ENCODE measurements at regions not wholly inside any gene's neighbourhood (a gene's known extent, or its start where the extent isn't known, plus 50 kb on each side); places are given as distances from the start of the nearest gene placed in this dataset.
A peak's percentile ranks its signal among the peaks of the same experiment; 100 is the strongest.

DNA sequence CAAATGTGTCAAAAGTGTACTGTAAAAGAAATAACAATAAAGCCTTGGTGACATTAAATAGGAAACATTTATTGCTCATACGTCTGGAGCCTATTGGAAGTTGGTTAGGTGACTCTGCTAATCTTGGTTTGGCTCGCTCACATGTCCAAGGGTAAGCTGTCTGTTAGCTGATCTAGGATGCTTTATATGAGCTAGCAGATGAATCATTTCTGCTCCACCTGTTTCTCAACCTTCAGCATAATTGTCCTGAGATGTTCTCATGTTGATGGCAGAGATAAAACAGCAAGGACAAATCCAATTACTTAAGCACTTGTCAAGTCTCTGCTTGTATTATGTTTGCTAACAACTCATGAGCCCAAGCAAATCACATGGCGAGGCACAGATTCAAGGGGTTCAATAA, 56.0 kb upstream of the CD53 start:
- no peak for DNase-seq (ENCODE audit: low read depth)

DNA sequence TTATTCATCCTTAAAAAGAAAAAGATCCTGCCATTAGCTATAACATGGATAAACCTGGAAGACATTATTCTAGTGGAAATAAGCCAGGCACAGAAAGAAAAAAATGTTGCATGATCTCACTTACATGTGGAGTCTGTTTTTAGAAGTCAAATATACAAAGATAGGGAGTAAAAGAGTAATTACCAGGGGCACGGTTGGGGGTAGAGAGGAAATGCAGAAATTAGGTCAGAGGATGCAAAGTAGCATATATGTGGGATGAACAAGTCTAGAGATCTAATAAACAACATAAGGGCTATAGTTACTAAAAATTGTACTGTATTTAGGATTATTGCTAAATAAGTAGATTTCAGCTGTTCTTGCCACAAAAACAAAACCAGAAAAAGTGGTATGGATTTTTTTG, 61.4 kb upstream of the CD53 start:
- DNase-seq (ENCODE audit: low read depth), result no peak

DNA sequence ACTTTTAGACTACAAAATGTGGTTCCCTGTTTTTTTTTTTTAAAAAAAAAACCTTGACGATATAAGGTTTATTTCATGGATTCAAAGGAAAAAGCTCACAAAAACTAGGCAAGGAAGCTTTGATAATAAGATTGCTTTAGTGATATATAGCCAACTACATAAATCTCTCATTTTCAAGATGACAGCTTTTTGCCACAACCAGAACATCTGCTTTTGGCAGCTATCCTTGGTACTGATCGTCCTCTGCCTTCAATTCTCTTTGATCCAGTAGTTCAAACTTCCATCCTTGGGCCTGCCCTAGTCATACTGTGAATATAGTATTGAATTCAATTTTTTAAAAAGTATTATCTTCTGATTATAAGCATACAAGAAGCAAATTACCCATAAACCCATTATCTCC, 72.9 kb upstream of the CD53 start:
- DNase-seq (ENCODE audit: low read depth), result no peak

DNA sequence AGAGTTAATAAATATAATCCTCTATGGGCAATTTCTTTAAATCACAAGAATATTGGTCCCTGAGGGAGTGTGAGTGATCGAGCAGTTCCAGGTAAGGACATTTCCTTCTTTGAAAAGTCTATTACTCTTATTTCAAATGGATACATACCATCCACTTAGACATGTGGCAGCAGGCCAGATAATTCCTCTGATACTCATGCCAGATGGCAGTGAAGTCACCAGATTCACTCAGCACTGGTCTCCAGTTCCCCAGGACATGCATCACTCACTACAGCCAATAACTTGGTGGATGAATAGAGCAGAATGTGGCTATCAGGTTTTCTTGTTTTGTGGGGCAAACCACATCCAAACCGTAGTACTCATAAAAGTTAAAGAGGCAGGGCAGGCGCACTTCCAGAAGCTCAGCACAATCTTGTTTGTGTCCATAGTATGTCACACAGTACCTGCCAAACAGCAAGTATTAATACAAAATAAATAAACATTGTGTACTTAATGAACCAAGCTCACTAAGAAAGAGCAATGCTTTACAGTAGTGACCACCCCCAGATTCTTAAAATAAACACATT, 74.2 kb upstream of the CD53 start:
- DNase-seq (ENCODE audit: low read depth), result no peak

DNA sequence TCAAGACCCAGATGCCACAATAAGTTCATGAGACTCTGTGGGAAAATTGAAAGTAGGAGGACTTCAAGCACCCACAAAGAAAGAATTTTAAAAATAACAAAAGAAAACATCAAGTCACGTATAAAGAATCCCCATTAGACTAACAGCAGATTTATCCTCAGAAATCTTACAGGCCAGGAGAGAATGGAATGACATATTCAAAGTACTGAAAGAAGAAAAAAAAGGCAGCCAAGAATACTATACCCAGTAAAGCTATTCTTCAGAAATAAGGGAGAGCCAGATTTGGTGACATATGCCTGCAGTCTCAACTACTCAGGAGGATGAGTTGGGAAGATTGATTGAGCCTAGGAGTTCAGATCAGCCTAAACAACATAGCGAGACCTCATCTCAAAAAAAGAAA, 84.3 kb upstream of the CD53 start:
- no peak for DNase-seq (ENCODE audit: low read depth)

DNA sequence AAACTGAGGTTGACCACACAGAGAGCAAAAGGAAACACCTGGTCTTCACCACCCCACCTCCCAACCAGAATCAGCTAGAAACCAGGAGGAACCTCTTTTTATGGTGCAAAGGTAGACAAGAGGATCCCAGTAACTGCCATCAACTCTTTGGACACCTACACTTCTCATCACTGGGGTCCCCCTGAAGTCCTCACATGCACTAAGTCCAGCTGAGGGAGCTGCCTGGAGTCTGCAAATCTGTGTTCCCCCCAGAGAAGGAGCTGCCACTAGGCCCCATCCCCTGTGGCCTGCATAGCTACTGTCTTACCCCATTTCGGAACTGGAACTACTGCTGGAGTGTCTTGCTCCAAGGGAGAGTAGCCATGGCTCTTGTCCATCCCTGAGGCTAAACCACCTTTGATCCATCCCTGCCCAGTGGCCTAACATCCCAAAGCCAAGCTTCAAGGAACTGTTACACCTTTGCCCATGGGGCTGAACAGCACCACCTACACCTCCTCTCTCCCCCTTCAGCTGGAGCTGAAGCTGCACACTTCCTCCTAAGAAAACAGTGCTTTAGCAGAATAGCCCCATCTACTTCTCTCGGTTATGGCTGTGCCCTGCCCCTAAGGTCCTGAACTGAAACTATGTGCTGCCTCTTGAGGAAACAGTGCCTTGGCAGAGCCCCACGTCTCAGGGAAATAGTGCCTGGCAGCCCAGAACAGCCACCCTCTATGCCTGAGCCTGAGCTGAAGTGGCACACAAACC, 85.4 kb upstream of the CD53 start:
- no peak for DNase-seq (ENCODE audit: low read depth)

DNA sequence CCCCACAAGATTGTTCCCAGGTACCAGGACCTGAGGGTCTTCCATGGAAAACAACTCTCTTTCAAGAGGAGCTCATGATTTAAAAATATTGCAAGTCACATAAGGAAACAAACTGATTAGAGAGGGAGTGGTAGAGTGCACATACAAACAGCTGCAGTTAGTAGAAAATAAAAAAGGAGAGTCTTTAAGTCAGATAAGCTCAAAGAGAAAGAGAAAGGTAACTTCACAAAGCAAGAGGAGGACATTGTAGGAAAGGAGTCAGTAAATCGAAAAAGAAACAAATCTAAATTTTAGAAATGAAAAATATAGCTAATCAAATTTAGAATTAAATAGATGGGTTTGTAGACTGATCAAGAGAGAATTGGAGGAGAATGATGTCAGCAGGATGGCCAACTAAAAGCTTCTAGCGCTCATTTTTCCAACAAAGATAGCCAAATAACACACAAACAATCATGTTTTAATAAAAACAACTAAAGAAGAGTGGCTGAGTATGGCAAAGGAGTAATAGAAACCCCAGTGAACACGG, 86.1 kb upstream of the CD53 start:
- DNase-seq (ENCODE audit: low read depth), result no peak

DNA sequence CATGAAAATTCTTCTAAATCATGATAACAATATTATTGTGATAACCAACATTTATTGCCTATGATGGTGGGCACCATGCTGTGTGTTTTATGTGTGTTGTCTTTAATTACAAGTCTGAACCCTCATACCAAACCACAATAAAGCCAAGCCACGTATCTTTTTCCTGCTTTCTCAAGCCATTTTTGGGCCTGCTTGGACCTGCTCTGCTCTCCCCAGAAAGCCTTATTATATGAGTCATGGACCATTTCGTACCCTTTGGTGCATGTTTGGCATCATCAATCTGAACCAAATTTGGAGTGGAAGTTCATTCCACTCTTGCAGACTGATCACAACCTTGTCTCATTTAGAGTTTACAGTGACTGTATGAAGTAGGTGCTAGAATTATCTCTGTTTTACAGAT, 87.3 kb upstream of the CD53 start:
- no peak for DNase-seq (ENCODE audit: low read depth)

DNA sequence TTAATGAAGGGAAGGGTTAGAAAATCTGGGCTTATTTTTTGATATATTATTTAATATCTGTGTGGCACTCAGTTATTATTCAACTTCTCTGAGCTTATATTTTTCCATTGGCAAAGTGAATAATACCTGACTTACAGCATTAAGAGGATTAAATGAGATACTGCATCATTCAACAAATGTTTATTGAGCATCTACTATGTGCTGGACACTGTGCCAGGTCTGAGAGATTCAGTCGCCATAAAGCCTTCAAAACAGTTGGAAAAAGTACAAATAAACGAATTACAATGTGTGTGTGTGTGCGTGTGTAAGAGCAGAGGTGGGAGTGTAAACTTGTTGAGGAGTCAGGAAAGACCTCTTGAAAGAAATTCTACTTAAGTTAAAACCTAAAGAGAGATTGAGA, 87.9 kb upstream of the CD53 start:
- DNase-seq (ENCODE audit: low read depth), result no peak

DNA sequence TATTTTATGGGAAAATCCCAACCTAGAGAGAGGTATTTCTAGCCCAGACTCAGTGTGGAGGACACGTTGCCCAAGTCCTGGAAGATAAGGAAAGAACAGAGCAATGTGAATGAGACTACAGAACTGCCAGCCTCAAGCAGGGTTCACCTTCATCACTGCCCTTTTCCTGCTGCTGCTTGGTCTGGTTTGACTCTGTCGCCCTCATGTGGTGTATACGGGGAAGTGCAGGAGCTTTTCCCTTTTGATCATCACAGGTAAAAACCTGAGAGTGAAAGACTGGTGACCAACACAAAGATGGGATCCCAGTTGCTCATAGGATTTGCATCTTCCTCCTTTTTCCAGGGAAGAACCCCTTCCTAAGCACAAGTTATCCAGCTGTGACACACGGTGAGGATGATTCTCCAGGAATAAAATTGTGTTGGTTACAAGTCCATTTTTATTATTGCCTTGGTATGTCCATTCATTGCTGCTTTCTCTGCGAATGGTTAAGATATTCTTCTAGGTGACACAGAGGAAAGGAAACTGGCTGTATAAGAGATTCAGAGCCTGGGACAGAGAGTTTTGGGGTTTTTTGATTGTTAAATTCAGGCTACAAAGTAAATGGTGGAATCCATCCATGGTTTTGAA, 89.5 kb upstream of the CD53 start:
- DNase-seq (ENCODE audit: low read depth), result peak; percentile 6

DNA sequence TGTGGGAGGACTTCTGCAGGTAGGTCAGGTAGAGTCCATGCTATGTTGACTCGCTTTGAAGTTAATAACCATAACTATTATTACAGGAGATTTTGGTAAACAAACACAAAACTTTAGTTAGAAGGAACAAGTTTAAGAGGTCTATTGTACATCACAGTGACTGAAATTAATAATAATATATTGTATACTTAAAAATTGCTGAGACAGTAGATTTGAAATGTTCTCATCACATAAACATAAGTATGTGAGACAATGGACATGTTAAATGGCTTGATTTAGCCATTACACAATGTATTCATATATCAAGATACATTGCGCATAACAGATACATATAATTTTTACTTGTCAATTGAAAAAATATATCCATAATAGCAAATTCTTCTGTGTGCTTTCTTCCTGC, 91.4 kb upstream of the CD53 start:
- DNase-seq (ENCODE audit: low read depth), result no peak

DNA sequence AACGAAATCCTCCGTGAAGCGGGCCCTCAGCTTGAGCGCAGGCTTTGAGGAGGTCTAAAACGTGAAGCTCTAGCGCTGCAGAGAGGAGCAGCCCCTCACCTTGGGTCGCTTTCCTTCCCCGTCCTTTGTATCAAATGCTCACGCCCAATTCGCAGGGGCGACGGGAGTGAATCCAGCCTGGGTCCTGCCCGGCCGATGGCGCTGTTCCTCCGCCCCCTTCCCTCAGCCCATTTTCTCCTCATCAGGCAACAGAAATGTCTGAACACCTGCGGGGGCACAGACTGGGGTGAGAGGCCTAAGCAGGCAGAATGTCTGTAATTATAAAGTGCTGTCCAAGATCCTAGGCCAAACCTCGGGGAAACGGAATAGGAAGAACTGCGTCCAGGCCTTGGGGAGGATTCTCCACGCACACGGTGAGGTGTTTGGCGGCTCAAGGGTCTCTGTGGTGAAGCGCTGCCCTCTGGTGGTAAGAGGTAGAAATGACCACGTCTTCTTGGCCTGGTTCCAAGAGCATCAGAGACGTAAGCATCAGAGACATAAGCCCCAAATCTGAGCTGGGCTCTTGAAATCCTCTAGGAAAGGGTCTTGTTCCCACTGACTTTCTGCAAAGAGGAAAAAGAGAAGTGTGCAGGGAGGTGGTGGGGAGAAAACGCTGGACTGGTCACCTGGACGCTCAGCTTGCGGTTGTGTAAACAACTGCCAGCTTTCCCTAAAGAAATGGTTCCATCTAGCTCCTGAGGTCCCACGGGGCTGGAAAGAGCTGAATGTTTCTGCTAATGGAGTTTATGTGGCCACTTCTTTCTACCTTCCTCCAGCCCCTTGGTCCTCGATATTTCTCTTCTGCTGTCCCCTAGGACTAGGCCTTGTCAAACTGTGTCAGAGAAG, 92.1 kb upstream of the CD53 start:
- peak; percentile 26 for DNase-seq (ENCODE audit: low read depth)

DNA sequence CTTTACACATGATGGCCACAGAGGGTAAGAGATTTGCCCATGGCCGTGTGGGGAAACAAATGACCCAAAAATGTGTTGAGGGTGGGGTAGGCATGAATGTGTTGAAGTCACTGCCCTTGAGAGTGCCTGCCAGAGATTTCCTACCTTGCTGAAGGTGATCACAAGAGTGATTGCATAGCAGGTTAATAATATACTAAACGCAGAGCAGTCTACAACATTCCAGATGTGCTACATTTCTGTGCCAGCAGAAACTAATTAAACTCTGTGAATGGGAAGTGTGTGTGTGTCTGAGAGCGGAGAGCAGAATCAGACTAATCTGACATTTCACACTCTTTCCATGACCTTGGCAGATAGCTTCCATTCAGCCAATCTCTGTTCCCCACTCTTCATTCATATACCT, 93.3 kb upstream of the CD53 start:
- no peak for DNase-seq (ENCODE audit: low read depth)

DNA sequence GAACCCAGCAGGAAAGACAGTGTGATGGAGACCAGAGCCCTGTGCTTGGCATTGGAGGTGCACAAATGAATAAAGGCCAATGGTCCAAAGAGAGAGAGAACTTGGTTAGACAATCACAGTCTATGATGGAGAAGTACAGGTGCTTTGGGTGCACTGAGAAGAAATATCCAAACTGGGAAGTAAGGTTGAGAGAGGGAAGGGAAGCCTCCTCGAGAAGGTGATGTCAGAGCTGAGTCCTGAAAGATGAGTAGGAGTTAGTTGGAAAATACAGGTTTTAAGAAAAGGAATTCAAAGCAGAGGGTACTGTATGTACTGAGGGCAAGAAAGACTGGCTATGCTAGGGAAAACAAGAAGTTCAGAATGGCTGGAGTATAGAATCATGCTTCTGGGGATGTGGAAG, 94.1 kb upstream of the CD53 start:
- no peak for DNase-seq (ENCODE audit: low read depth)

DNA sequence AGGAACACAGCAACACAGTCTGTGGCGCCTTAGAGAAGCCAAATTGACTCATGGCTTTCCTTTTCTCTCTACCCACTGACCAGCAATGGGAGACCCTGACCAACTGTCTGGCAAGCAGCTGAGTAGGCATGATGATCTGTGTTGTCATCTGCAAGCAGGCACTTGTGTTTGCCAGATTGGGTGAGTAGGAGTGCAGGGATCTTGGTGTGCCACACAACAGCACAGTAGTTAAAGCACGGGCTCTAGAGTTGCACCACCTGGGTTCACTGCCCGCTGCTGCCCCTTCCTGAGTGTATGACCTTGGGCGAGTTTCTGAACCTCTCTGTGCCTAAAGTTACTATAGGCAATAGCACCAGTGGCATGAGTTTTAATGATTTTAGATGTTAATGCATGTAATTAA, 95.7 kb upstream of the CD53 start:
- DNase-seq (ENCODE audit: low read depth), result no peak

DNA sequence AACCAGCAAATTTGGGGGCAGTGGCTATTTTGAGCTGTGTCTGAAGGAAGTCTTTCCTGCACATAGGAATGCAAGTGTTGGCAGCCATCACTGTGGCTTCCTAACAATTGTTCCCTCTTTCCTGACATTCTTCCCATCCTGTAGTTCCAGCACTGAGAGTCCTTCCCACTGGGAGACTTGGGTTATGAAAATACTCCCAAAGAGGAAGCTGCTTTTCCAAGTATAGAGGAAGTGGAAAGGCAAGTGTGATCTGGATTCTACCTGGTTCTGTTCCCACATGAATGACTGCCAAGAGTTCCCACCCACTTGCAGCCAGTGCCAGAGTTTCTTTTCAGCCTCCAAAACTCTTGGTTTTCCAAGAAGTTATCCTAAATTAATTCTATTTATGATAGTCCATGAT, 98.5 kb upstream of the CD53 start:
- DNase-seq (ENCODE audit: low read depth), result no peak

DNA sequence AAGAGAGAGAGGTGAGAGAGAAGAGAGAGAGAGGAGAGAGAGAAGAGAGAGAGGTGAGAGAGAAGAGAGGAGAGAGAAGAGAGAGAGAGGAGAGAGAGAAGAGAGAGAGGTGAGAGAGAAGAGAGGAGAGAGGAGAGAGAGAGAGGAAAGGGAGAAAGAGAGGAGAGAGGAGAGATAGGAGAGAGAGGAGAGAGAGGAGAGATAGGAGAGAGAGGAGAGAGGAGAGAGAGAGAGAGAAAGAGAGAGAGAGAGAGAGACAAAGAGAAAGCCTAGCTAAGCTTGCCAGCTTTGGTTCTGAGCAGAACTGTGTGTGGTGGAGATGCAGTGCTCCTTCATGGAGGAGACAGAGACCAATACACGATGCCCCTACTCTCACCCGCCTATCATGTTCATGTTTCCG, 99.1 kb upstream of the KCNA3 start:
- no peak for DNase-seq (ENCODE audit: low read depth)

DNA sequence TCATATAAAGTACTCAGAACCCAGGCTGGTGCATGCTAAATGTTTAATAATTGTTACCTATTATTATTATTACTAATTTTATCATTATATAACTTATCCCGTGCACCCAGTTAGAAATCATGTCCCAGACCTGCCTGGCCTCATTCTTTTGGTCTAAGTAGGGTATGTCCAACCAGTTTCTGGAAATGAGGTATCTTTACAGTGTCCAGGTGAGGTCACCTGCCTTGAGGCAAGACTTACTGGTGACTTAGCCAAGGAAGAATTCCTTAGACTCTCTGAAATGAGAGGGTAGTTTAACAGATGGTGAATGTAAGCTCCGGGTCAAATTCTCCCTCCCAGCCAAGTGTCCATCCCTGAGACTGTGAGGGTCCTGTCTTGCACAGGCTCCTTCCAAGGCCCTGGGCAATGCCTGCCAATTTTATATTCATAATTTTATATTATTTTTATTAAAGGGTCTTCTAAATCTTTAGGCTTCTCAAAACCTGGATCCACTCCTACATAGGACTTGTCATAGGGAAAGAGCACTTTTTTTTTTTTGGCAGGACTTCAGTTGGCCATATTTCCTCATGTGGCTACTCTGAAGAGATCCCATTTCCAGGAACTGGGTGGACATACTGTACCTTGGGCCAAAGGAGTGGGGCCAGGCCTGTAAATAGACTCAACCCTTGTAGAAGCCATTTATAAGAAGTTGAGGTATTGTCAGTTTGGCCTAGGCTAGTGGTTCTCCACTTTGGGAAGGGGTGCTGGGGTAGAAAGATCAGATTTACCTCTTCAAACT, 96.7 kb upstream of the KCNA3 start:
- no peak for DNase-seq (ENCODE audit: low read depth)

DNA sequence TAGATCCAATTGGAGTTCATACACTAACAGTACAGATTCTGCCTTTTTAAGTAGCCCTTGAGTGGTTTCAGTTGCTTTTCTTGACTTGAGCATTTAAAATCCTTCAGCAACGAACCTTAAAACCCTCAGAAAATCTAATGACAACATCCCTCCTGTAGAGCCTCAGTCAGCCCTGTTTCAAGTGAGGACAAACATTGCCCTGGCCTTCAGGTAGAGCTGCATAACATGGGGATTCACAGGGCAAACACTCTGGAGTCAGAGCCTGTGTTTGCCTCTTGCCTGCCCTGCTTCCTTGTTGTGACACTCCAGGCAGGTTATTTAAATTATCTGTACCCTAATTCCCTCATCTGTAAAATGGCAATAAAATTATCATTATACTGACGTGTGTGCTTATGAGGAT, 96.1 kb upstream of the KCNA3 start:
- DNase-seq (ENCODE audit: low read depth), result no peak

DNA sequence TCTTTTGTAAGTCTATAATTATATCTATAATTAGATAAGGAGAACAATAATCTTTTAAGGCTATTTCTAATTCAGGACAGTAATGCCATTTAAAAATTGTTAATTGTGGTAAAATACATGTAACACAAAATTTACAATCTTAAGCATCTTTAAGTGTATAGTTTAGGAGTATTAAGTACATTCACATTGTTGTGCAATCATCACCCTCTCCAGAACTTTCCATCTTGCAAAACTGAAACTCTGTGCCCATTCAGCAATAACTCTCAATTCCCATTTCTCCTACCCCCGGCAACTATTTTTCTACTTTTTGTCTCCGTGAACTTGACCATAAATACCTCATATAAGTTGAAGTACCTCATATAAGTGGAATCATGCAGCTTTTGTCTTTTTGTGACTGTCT, 93.9 kb upstream of the KCNA3 start:
- DNase-seq (ENCODE audit: low read depth), result no peak

DNA sequence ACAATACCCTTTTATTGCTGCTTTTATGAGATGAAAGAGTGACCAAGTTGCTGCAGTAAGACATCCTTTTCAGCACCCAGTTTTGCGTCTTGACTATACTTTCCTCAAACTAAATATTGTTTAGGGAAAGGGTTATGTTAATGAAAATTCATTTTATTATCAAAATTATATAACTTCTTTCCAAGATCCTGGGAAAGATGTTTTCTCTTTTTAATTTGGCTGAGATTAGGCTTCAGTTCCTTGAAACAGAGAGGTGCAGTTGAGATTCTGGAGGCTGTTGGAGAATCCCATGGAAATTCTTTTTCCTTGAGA, 91.6 kb upstream of the KCNA3 start:
- DNase-seq (ENCODE audit: low read depth), result no peak

Measured in non-pigmented ciliary epithelial cell (primary cell).